ENCODE measurements at regions not wholly inside any gene's neighbourhood (a gene's known extent, or its start where the extent isn't known, plus 50 kb on each side); places are given as distances from the start of the nearest gene placed in this dataset.

DNA sequence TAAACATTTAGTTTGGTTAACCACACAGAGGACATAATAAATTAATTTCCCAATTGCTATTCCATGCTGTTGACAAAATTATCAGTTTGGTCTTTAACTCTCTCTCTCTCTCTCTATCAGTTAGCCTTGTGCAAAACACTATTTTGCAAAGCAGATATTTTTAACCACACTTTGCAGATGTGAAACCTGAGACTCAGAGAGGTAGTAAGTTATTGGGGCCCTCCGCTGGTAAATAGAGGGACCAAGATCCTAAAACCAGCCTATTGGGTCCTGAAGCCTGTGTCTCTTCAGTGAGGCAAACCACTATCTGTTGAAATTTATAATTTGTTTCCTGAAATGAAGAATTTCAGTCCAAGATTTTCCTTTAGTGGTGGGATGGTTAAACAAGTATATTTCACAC, 231.0 kb downstream of the SOD2 start:
- DNase-seq: no peak
- no peaks in the 10 kb centered on the region for H3K36me3 ChIP-seq
- intact Hi-C loops (cut with DNase I): no loop called here
- H3K4me1 ChIP-seq: no peaks in the 10 kb centered on the region
- no peak overlapping the region for H3K27ac ChIP-seq
- H3K4me3 ChIP-seq: no peak overlapping the region
- no peaks in the 10 kb centered on the region for H3K9me3 ChIP-seq
- H3K27me3 ChIP-seq: no peaks in the 10 kb centered on the region
- TF ChIP-seq, protein P1, sequence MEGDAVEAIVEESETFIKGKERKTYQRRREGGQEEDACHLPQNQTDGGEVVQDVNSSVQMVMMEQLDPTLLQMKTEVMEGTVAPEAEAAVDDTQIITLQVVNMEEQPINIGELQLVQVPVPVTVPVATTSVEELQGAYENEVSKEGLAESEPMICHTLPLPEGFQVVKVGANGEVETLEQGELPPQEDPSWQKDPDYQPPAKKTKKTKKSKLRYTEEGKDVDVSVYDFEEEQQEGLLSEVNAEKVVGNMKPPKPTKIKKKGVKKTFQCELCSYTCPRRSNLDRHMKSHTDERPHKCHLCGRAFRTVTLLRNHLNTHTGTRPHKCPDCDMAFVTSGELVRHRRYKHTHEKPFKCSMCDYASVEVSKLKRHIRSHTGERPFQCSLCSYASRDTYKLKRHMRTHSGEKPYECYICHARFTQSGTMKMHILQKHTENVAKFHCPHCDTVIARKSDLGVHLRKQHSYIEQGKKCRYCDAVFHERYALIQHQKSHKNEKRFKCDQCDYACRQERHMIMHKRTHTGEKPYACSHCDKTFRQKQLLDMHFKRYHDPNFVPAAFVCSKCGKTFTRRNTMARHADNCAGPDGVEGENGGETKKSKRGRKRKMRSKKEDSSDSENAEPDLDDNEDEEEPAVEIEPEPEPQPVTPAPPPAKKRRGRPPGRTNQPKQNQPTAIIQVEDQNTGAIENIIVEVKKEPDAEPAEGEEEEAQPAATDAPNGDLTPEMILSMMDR (IDR thresholded peaks at IDR 0.05): no peak
- no peak for ATAC-seq

DNA sequence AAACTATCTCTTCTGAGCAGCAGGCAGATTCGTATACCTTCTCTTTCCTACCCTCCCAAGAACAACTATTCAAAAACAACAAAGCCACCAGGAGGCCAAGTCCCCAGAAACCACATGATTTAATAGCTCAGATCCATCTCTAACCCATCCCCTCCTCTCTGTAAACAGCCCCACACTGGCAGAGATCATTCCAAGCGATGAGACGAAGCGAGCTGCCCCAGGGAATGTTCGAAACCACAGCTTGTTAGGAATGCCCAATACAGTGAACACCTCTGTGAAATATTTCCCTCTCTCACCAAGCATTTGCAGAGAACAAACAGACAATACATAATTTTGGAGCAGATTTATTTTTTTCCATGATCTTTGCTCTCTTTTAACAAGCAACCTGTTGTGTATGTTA, 231.8 kb downstream of the SOD2 start:
- no peaks in the 10 kb centered on the region for H3K4me1 ChIP-seq
- intact Hi-C loops (cut with DNase I): no loop called here
- H3K36me3 ChIP-seq: no peaks in the 10 kb centered on the region
- H3K27ac ChIP-seq: no peak overlapping the region
- H3K4me3 ChIP-seq: no peak overlapping the region
- TF ChIP-seq, protein P1 (IDR thresholded peaks at IDR 0.05): no peak
- no peak for DNase-seq
- no peak for ATAC-seq
- no peaks in the 10 kb centered on the region for H3K9me3 ChIP-seq
- no peaks in the 10 kb centered on the region for H3K27me3 ChIP-seq

DNA sequence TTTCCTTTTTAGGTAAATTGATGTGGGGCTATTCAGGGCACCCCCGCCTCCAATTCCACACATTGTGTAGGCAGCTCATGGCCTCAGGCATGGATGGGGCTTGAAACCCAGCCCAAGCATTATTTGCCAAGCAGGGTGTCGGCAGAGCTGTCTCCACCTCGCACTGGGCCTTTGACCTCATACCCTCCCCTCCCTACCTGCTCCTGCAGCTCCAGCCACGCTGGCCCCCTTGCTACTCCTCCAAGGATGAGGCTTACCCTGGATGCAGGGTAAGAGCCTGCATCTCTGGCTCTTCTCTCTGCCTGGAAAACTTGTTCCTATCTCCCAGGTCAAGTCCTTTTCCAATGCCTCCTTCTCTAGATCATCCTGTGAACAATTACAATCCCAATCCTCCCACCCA, 232.6 kb downstream of the SOD2 start:
- intact Hi-C loops (cut with DNase I): no loop called here
- H3K36me3 ChIP-seq: no peaks in the 10 kb centered on the region
- H3K4me3 ChIP-seq: no peak overlapping the region
- H3K27ac ChIP-seq: no peak overlapping the region
- TF ChIP-seq, protein P1 (IDR thresholded peaks at IDR 0.05): no peak
- ATAC-seq (no peak), DNase-seq (no peak)
- H3K27me3 ChIP-seq: no peaks in the 10 kb centered on the region
- no peaks in the 10 kb centered on the region for H3K4me1 ChIP-seq
- H3K9me3 ChIP-seq: no peaks in the 10 kb centered on the region

DNA sequence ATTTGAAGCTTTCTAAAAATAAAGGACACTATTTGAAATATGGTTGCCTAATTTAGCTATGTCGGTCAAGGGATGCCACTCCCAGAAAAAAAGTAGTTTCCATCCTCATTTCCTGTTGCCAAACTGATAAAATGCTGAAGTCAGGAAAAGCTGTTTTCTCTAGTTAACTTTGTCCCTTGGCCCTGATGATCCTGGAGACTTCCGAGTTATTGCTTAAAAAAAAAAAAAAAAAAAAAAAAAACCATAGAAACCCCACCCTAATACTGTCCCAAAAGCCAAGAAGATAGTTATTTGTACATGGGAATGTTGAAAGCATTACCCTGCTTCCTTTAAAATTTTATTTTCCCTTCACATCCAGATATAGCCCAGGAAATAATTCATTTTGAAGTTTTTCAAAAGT, 236.7 kb downstream of the SOD2 start:
- H3K27me3 ChIP-seq: no peaks in the 10 kb centered on the region
- no peaks in the 10 kb centered on the region for H3K9me3 ChIP-seq
- intact Hi-C loops (cut with DNase I): no loop called here
- no peak for DNase-seq
- no peaks in the 10 kb centered on the region for H3K4me1 ChIP-seq
- TF ChIP-seq, protein P1 (IDR thresholded peaks at IDR 0.05): no peak
- no peaks in the 10 kb centered on the region for H3K36me3 ChIP-seq
- no peak for ATAC-seq
- no peak overlapping the region for H3K27ac ChIP-seq
- no peak overlapping the region for H3K4me3 ChIP-seq

DNA sequence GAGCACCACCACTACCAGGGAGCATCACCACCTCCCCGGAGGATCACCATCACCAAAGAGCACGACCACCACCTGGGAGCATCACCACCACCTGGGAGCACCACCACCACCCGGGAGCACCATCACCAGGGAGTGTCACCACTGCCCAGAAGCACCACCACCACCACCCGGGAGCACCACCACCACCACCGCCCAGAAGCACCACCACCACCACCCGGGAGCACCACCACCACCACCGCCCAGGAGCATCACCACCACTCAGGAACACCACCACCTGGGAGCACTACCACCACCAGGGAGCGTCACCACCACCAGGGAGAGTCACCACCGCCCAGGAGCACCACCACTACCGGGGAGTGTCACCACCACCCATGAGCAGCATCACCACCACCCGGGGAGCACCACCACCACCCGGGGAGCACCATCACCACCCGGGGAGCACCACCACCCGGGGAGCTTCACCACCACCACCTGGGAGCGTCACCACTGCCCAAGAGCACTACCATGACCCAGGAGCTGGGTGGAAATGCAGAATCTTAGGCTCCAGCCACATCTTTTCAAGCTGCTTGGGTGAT, 237.3 kb downstream of the SOD2 start:
- no peaks in the 10 kb centered on the region for H3K4me1 ChIP-seq
- H3K9me3 ChIP-seq: no peaks in the 10 kb centered on the region
- no peak for DNase-seq
- H3K4me3 ChIP-seq: no peak overlapping the region
- intact Hi-C loops (cut with DNase I): no loop called here
- TF ChIP-seq, protein P1 (IDR thresholded peaks at IDR 0.05): no peak
- no peak overlapping the region for H3K27ac ChIP-seq
- no peaks in the 10 kb centered on the region for H3K36me3 ChIP-seq
- ATAC-seq: peak; percentile 25
- no peaks in the 10 kb centered on the region for H3K27me3 ChIP-seq

All from upper lobe of right lung (tissue), 1 donor.